CD4-positive, alpha-beta T cell treated with Interleukin-10 for 1 hour (primary cell): ENCODE measurements at regions not wholly inside any gene's neighbourhood (a gene's known extent, or its start where the extent isn't known, plus 50 kb on each side); places are given as distances from the start of the nearest gene placed in this dataset.

Source experiments
- DNase-seq: peaks from one replicate; pipeline ENCODE4 v3.0.0-alpha.2; 2020

- DNase-seq, result no peak
These were observed 167.1 kb upstream of the PACRGL start for GRCh38 chr4:20532871-20533870.

- no peak for DNase-seq
These were observed 161.4 kb upstream of the PACRGL start for GRCh38 chr4:20538905-20539304.

GRCh38 chr4:20543131-20543530, 157.1 kb upstream of the PACRGL start:
- no peak for DNase-seq

GRCh38 chr4:20544645-20545044, 155.6 kb upstream of the PACRGL start:
- no peak for DNase-seq

GRCh38 chr4:20552004-20552403, 148.3 kb upstream of the PACRGL start:
- no peak for DNase-seq

GRCh38 chr4:20554134-20554533, 146.1 kb upstream of the PACRGL start:
- DNase-seq, result no peak

- no peak for DNase-seq
These were observed 135.1 kb upstream of the PACRGL start for GRCh38 chr4:20565075-20565721.

GRCh38 chr4:20570981-20571715, 129.1 kb upstream of the PACRGL start:
- DNase-seq, result no peak

- DNase-seq, result no peak
These were observed 127.3 kb upstream of the PACRGL start for GRCh38 chr4:20572976-20573375.

- DNase-seq, result no peak
These were observed 125.3 kb upstream of the PACRGL start for GRCh38 chr4:20574986-20575385.

- no peak for DNase-seq
These were observed 124.8 kb upstream of the PACRGL start for GRCh38 chr4:20575486-20575885.

GRCh38 chr4:20576861-20577260, 123.4 kb upstream of the PACRGL start:
- no peak for DNase-seq

- no peak for DNase-seq
These were observed 122.6 kb upstream of the PACRGL start for GRCh38 chr4:20577702-20578101.

- DNase-seq, result no peak
These were observed 119.4 kb upstream of the PACRGL start for GRCh38 chr4:20580907-20581306.

GRCh38 chr4:20589436-20589835, 110.8 kb upstream of the PACRGL start:
- DNase-seq, result no peak

GRCh38 chr4:20590849-20591248, 109.4 kb upstream of the PACRGL start:
- no peak for DNase-seq

- no peak for DNase-seq
These were observed 108.7 kb upstream of the PACRGL start for GRCh38 chr4:20591571-20591970.

- DNase-seq, result no peak
These were observed 108.2 kb upstream of the PACRGL start for GRCh38 chr4:20592013-20592412.

- DNase-seq, result no peak
These were observed 107.6 kb upstream of the PACRGL start for GRCh38 chr4:20592663-20593062.

GRCh38 chr4:20598626-20599025, 101.6 kb upstream of the PACRGL start:
- no peak for DNase-seq

GRCh38 chr4:20603671-20604313, 96.5 kb upstream of the PACRGL start:
- DNase-seq, result no peak

- no peak for DNase-seq
These were observed 87.9 kb upstream of the PACRGL start for GRCh38 chr4:20612313-20612712.

- no peak for DNase-seq
These were observed 85.4 kb upstream of the PACRGL start for GRCh38 chr4:20614816-20615215.
